SK-N-SH treated with all-trans-retinoic acid at 6 μM for 48 hours (cell line): ENCODE measurements at regions not wholly inside any gene's neighbourhood (a gene's known extent, or its start where the extent isn't known, plus 50 kb on each side); places are given as distances from the start of the nearest gene placed in this dataset.

ENCODE experiments used
- PPARA ChIP-seq: fragments of 250-450 bp; sonication (Bioruptor Pico); IDR thresholded peaks from 2 replicates; pipeline ENCODE4 v1.5.0; 2020; ENCODE audit warnings: mild to moderate bottlenecking, borderline replicate concordance
- SNAI2 ChIP-seq: fragments of 250-450 bp; sonication (Bioruptor Pico); IDR thresholded peaks from 2 replicates; pipeline ENCODE4 v1.5.0; 2020; ENCODE audit warnings: mild to moderate bottlenecking, moderate library complexity
- ZC3H10 ChIP-seq: fragments of 250-450 bp; sonication (Bioruptor Pico); IDR thresholded peaks from 2 replicates; pipeline ENCODE4 v1.5.1; 2021; ENCODE audit warnings: mild to moderate bottlenecking, moderate library complexity
- TF ChIP-seq, protein P1 (sequence below): fragments of 250-450 bp; sonication (Bioruptor Pico); IDR thresholded peaks from 2 replicates; pipeline ENCODE4 v1.8.0; 2021; ENCODE audit warnings: low read depth, mild to moderate bottlenecking, moderate library complexity, borderline replicate concordance

DNA sequence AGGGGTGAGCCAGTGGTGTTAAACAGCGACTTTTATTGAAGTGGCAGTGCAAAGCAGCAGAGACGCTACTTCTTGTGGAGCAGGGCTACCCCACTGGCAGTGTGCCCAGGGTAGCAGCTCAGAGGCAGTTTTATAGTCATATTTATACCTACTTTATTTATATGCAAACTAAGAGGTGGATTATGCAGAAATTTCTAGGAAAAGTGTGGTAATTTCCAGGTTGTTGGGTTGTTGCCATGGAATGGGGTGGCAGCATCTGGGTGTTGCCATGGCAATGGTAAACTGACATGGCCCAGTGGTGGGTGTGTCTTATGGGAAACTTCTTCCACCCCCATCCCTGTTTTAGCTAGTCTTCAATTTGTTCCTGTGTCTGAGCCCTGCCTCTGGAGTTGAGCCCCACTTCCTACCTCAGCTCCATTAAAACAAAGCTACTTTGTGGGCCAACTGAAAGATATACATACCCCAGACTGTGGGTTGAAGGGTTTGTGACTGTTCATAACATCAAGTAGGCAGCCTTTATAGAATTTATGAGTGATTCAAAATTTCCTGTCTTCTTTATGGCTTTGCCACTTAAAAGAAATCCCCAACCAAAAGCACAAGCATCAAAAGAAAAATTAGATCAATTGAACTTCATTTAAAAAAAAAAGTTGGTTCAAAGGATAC lies 60.3 kb downstream of the EBLN2 start:
- TF ChIP-seq ZC3H10 (CRISPR knock-in tag) (no peak), SNAI2 (no peak), PPARA (no peak)
- TF ChIP-seq, protein P1, sequence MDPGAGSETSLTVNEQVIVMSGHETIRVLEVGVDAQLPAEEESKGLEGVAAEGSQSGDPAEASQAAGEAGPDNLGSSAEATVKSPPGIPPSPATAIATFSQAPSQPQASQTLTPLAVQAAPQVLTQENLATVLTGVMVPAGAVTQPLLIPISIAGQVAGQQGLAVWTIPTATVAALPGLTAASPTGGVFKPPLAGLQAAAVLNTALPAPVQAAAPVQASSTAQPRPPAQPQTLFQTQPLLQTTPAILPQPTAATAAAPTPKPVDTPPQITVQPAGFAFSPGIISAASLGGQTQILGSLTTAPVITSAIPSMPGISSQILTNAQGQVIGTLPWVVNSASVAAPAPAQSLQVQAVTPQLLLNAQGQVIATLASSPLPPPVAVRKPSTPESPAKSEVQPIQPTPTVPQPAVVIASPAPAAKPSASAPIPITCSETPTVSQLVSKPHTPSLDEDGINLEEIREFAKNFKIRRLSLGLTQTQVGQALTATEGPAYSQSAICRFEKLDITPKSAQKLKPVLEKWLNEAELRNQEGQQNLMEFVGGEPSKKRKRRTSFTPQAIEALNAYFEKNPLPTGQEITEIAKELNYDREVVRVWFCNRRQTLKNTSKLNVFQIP (CRISPR knock-in tag), result no peak
